Activated naive CD4-positive, alpha-beta T cell treated with anti-CD3 and anti-CD28 coated beads, Interleukin-2, amount 50 U/mL, for 72 hours (primary cell): ENCODE measurements at regions not wholly inside any gene's neighbourhood (a gene's known extent, or its start where the extent isn't known, plus 50 kb on each side); places are given as distances from the start of the nearest gene placed in this dataset.

Source experiments
- ATAC-seq, 2 donors: fragments of 150-1000 bp; cut with Tn5 transposase; 2 replicates each; pipeline ENCODE4 v1.10.0; 2021; ENCODE audit warnings: mild to moderate bottlenecking in 2 of 2, moderate library complexity in 2 of 2
- DNase-seq, 2 donors: peaks; one replicate each; pipeline ENCODE4 v3.0.0; 2021 to 2022; ENCODE audit warnings: low spot score in 2 of 2
- H3K27ac Mint-ChIP-seq, 2 donors: one replicate each; pipeline ENCODE4 v1.8.0; 2022; ENCODE audit warnings: mild to moderate bottlenecking in 2 of 2, mixed read lengths in 2 of 2
- H3K36me3 Mint-ChIP-seq, 2 donors: one replicate each; pipeline ENCODE4 v1.8.0; 2022; ENCODE audit warnings: mixed read lengths in 2 of 2
- H3K9me3 Mint-ChIP-seq, 2 donors: one replicate each; pipeline ENCODE4 v1.8.0; 2022; ENCODE audit warnings: mixed read lengths in 2 of 2

GRCh38 chr3:18295171-18295920, 129.8 kb downstream of the SATB1 start:
- ATAC-seq = peak; percentile 72 to 76
- peak in 1 of 2 donors; percentile 43 for DNase-seq
- peaks cover 19 to 25% of the 10 kb centered on the region in 2 donors for H3K9me3 Mint-ChIP-seq
- H3K27ac Mint-ChIP-seq = no peak overlapping the region
- H3K36me3 Mint-ChIP-seq = peaks cover 0 to 18% of the 10 kb centered on the region in 2 donors

- Mint-ChIP-seq H3K27ac (no peak overlapping the region), H3K36me3 (no peaks in the 10 kb centered on the region), H3K9me3 (no peaks in the 10 kb centered on the region)
- DNase-seq (no peak), ATAC-seq (peak in 1 of 2 donors; percentile 79)
These were observed 135.0 kb downstream of the SATB1 start for GRCh38 chr3:18290157-18290556.

GRCh38 chr3:18288243-18288642, 136.9 kb downstream of the SATB1 start:
- DNase-seq (no peak), ATAC-seq (no peak)

GRCh38 chr3:18284716-18285115, 140.4 kb downstream of the SATB1 start:
- DNase-seq (no peak), ATAC-seq (no peak)
- no peaks in the 10 kb centered on the region for H3K36me3 Mint-ChIP-seq
- no peak overlapping the region for H3K27ac Mint-ChIP-seq
- no peaks in the 10 kb centered on the region for H3K9me3 Mint-ChIP-seq

More at GRCh38 chr3:18288243-18288642, 136.9 kb downstream of the SATB1 start:
- H3K27ac Mint-ChIP-seq = no peak overlapping the region
- H3K9me3 Mint-ChIP-seq = no peaks in the 10 kb centered on the region
- no peaks in the 10 kb centered on the region for H3K36me3 Mint-ChIP-seq

GRCh38 chr3:18283680-18284079, 141.5 kb downstream of the SATB1 start:
- Mint-ChIP-seq H3K27ac (no peak overlapping the region), H3K36me3 (no peaks in the 10 kb centered on the region)
- ATAC-seq = no peak

GRCh38 chr3:18282507-18282906, 142.6 kb downstream of the SATB1 start:
- DNase-seq (no peak), ATAC-seq (no peak)
- H3K9me3 Mint-ChIP-seq = no peaks in the 10 kb centered on the region
- no peak overlapping the region for H3K27ac Mint-ChIP-seq
- no peaks in the 10 kb centered on the region for H3K36me3 Mint-ChIP-seq

More at GRCh38 chr3:18283680-18284079, 141.5 kb downstream of the SATB1 start:
- no peaks in the 10 kb centered on the region for H3K9me3 Mint-ChIP-seq
- no peak for DNase-seq

- peaks cover 0 to 6% of the 10 kb centered on the region in 2 donors for H3K9me3 Mint-ChIP-seq
These were observed 145.9 kb downstream of the SATB1 start for GRCh38 chr3:18279226-18279737.

GRCh38 chr3:18264853-18265252, 160.3 kb downstream of the SATB1 start:
- Mint-ChIP-seq H3K36me3 (no peaks in the 10 kb centered on the region), H3K9me3 (no peaks in the 10 kb centered on the region)
- no peak for DNase-seq

More at GRCh38 chr3:18279226-18279737, 145.9 kb downstream of the SATB1 start:
- no peak for DNase-seq
- no peak for ATAC-seq
- Mint-ChIP-seq H3K36me3 (no peaks in the 10 kb centered on the region), H3K27ac (no peak overlapping the region)

GRCh38 chr3:18264361-18264760, 160.8 kb downstream of the SATB1 start:
- DNase-seq (no peak), ATAC-seq (no peak)
- Mint-ChIP-seq H3K36me3 (no peaks in the 10 kb centered on the region), H3K27ac (no peak overlapping the region), H3K9me3 (no peaks in the 10 kb centered on the region)

More at GRCh38 chr3:18264853-18265252, 160.3 kb downstream of the SATB1 start:
- ATAC-seq = no peak
- H3K27ac Mint-ChIP-seq = no peak overlapping the region

GRCh38 chr3:18258492-18258891, 166.6 kb downstream of the SATB1 start:
- ATAC-seq = no peak
- no peak overlapping the region for H3K27ac Mint-ChIP-seq
- DNase-seq = no peak
- H3K9me3 Mint-ChIP-seq = no peaks in the 10 kb centered on the region
- no peaks in the 10 kb centered on the region for H3K36me3 Mint-ChIP-seq

GRCh38 chr3:18252578-18252977, 172.6 kb downstream of the SATB1 start:
- Mint-ChIP-seq H3K9me3 (no peaks in the 10 kb centered on the region), H3K36me3 (no peaks in the 10 kb centered on the region), H3K27ac (no peak overlapping the region)
- DNase-seq (no peak), ATAC-seq (no peak)

- Mint-ChIP-seq H3K27ac (no peak overlapping the region), H3K9me3 (no peaks in the 10 kb centered on the region), H3K36me3 (no peaks in the 10 kb centered on the region)
- ATAC-seq = no peak
- DNase-seq = no peak
These were observed 174.1 kb downstream of the SATB1 start for GRCh38 chr3:18250991-18251390.

- Mint-ChIP-seq H3K27ac (no peak overlapping the region), H3K36me3 (no peaks in the 10 kb centered on the region), H3K9me3 (no peaks in the 10 kb centered on the region)
- no peak for ATAC-seq
- no peak for DNase-seq
These were observed 176.0 kb downstream of the SATB1 start for GRCh38 chr3:18249126-18249525.

GRCh38 chr3:18247776-18248310, 177.3 kb downstream of the SATB1 start:
- ATAC-seq (no peak), DNase-seq (no peak)
- Mint-ChIP-seq H3K36me3 (no peaks in the 10 kb centered on the region), H3K27ac (no peak overlapping the region), H3K9me3 (no peaks in the 10 kb centered on the region)

GRCh38 chr3:18247139-18247695, 177.9 kb downstream of the SATB1 start:
- DNase-seq = no peak

GRCh38 chr3:18246336-18247060, 178.6 kb downstream of the SATB1 start:
- Mint-ChIP-seq H3K27ac (no peak overlapping the region), H3K9me3 (no peaks in the 10 kb centered on the region), H3K36me3 (no peaks in the 10 kb centered on the region)
- DNase-seq (no peak), ATAC-seq (peak in 1 of 2 donors; percentile 44)

More at GRCh38 chr3:18247139-18247695, 177.9 kb downstream of the SATB1 start:
- ATAC-seq = no peak
- Mint-ChIP-seq H3K27ac (no peak overlapping the region), H3K36me3 (no peaks in the 10 kb centered on the region), H3K9me3 (no peaks in the 10 kb centered on the region)

- ATAC-seq (peak; percentile 44 to 92), DNase-seq (no peak)
These were observed 179.4 kb downstream of the SATB1 start for GRCh38 chr3:18245721-18246120.

More at GRCh38 chr3:18245721-18246120, 179.4 kb downstream of the SATB1 start:
- no peaks in the 10 kb centered on the region for H3K9me3 Mint-ChIP-seq
- no peaks in the 10 kb centered on the region for H3K36me3 Mint-ChIP-seq
- no peak overlapping the region for H3K27ac Mint-ChIP-seq
